ENCODE measurements at regions not wholly inside any gene's neighbourhood (a gene's known extent, or its start where the extent isn't known, plus 50 kb on each side); places are given as distances from the start of the nearest gene placed in this dataset.

- H3K27ac ChIP-seq, result no peak overlapping the region
These were observed 267.7 kb upstream of the ACTBL2 start for GRCh38 chr5:57750282-57750681.

GRCh38 chr5:57749396-57749795 lies 266.8 kb upstream of the ACTBL2 start:
- Histone ChIP-seq H3K27me3 (no peaks in the 10 kb centered on the region), H3K27ac (no peak overlapping the region), H3K9me3 (no peaks in the 10 kb centered on the region), H3K4me3 (no peak overlapping the region), H3K4me1 (no peaks in the 10 kb centered on the region), H3K36me3 (no peaks in the 10 kb centered on the region)
- no peak for DNase-seq
- TF ChIP-seq EP300 (IDR thresholded peaks at IDR 0.05) (no peak), CTCF (IDR thresholded peaks at IDR 0.05) (no peak), POLR2AphosphoS5 (IDR thresholded peaks at IDR 0.05) (no peak), POLR2A (IDR thresholded peaks at IDR 0.05) (no peak)
- no peak for ATAC-seq (ENCODE audit: low FRiP score in 2 of 2)

More at GRCh38 chr5:57750282-57750681, 267.7 kb upstream of the ACTBL2 start:
- ATAC-seq (ENCODE audit: low FRiP score in 2 of 2) (no peak), DNase-seq (no peak)
- Histone ChIP-seq H3K4me3 (no peak overlapping the region), H3K36me3 (no peaks in the 10 kb centered on the region), H3K4me1 (no peaks in the 10 kb centered on the region), H3K27me3 (no peaks in the 10 kb centered on the region), H3K9me3 (no peaks in the 10 kb centered on the region)
- 93 to 97% methylated on average over 10 of the region's 10 CpGs for whole genome bisulfite sequencing, 2 donors
- no peak for TF ChIP-seq POLR2AphosphoS5 (IDR thresholded peaks at IDR 0.05)
- no peak for TF ChIP-seq POLR2A (IDR thresholded peaks at IDR 0.05)
- TF ChIP-seq CTCF (IDR thresholded peaks at IDR 0.05), result no peak
- TF ChIP-seq EP300 (IDR thresholded peaks at IDR 0.05), result no peak

GRCh38 chr5:57745700-57746651 lies 263.4 kb upstream of the ACTBL2 start:
- Histone ChIP-seq H3K4me3 (no peak overlapping the region), H3K4me1 (no peaks in the 10 kb centered on the region), H3K36me3 (no peaks in the 10 kb centered on the region), H3K27ac (no peak overlapping the region), H3K9me3 (no peaks in the 10 kb centered on the region), H3K27me3 (no peaks in the 10 kb centered on the region)
- TF ChIP-seq POLR2A (IDR thresholded peaks at IDR 0.05) (no peak), CTCF (IDR thresholded peaks at IDR 0.05) (no peak), POLR2AphosphoS5 (IDR thresholded peaks at IDR 0.05) (no peak), EP300 (IDR thresholded peaks at IDR 0.05) (no peak)
- 87 to 89% methylated on average over 7 of the region's 7 CpGs for WGBS, 2 donors
- ATAC-seq (ENCODE audit: low FRiP score in 2 of 2) (no peak), DNase-seq (no peak)

- TF ChIP-seq EP300 (IDR thresholded peaks at IDR 0.05) (no peak), POLR2A (IDR thresholded peaks at IDR 0.05) (no peak), CTCF (IDR thresholded peaks at IDR 0.05) (no peak)
- Histone ChIP-seq H3K27me3 (no peaks in the 10 kb centered on the region), H3K36me3 (no peaks in the 10 kb centered on the region), H3K27ac (no peak overlapping the region), H3K4me3 (no peak overlapping the region), H3K4me1 (no peaks in the 10 kb centered on the region), H3K9me3 (no peaks in the 10 kb centered on the region)
- ATAC-seq (ENCODE audit: low FRiP score in 2 of 2) (no peak), DNase-seq (no peak)
These were observed 262.4 kb upstream of the ACTBL2 start for GRCh38 chr5:57745029-57745428.

GRCh38 chr5:57741336-57741735 lies 258.7 kb upstream of the ACTBL2 start:
- no peak for TF ChIP-seq CTCF (IDR thresholded peaks at IDR 0.05)
- no peak for TF ChIP-seq POLR2AphosphoS5 (IDR thresholded peaks at IDR 0.05)
- no peak for TF ChIP-seq EP300 (IDR thresholded peaks at IDR 0.05)
- TF ChIP-seq POLR2A (IDR thresholded peaks at IDR 0.05), result no peak
- ATAC-seq (ENCODE audit: low FRiP score in 2 of 2), result no peak

More at GRCh38 chr5:57741336-57741735, 258.7 kb upstream of the ACTBL2 start:
- H3K27me3 ChIP-seq, result no peaks in the 10 kb centered on the region
- H3K9me3 ChIP-seq, result no peaks in the 10 kb centered on the region
- no peaks in the 10 kb centered on the region for H3K4me1 ChIP-seq
- no peak for DNase-seq
- H3K4me3 ChIP-seq, result no peak overlapping the region
- H3K36me3 ChIP-seq, result no peaks in the 10 kb centered on the region
- no peak overlapping the region for H3K27ac ChIP-seq
